ENCODE measurements at regions not wholly inside any gene's neighbourhood (a gene's known extent, or its start where the extent isn't known, plus 50 kb on each side); places are given as distances from the start of the nearest gene placed in this dataset.
"Not testable (repeated sequence)": the region's sequence is repeated elsewhere in the genome, so short reads cannot be mapped to it uniquely, and the experiment has no call there.

DNA sequence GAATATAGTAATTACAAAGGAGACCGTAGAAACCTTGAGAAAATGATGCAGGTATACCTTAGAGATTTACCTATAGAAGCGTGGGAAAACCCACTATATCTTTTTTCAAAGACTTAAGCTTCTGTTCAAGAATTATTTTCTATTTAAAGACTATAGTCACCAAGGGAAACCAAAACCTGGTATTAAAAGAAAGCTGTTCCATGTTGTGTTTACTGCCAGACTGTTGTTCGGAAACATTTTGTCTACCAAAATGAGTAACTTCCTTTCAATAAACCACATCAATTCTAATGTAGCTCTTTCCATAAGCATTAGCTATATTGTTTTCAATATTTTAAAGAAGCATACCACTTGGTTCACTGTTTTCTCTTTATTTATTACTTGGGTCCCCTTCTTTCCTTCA is 182.9 kb upstream of the SLITRK6 start:
- DNase-seq = no peak
- H3K27ac ChIP-seq = no peak overlapping the region
- no peaks in the 10 kb centered on the region for H3K27me3 ChIP-seq (replicated peaks)
- in situ Hi-C loops (cut with HindIII; ENCODE audit: low pct_ligation_motif_present, low sequenced_read_pairs) = no loop called here
- H3K36me3 ChIP-seq (replicated peaks) = no peaks in the 10 kb centered on the region
- no peak overlapping the region for H3K4me3 ChIP-seq (ENCODE audit: low read depth, low read length)
- TF ChIP-seq, protein P1, sequence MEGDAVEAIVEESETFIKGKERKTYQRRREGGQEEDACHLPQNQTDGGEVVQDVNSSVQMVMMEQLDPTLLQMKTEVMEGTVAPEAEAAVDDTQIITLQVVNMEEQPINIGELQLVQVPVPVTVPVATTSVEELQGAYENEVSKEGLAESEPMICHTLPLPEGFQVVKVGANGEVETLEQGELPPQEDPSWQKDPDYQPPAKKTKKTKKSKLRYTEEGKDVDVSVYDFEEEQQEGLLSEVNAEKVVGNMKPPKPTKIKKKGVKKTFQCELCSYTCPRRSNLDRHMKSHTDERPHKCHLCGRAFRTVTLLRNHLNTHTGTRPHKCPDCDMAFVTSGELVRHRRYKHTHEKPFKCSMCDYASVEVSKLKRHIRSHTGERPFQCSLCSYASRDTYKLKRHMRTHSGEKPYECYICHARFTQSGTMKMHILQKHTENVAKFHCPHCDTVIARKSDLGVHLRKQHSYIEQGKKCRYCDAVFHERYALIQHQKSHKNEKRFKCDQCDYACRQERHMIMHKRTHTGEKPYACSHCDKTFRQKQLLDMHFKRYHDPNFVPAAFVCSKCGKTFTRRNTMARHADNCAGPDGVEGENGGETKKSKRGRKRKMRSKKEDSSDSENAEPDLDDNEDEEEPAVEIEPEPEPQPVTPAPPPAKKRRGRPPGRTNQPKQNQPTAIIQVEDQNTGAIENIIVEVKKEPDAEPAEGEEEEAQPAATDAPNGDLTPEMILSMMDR (IDR thresholded peaks at IDR 0.05; ENCODE audit: low read depth, low read length, missing control alignments) = no peak

DNA sequence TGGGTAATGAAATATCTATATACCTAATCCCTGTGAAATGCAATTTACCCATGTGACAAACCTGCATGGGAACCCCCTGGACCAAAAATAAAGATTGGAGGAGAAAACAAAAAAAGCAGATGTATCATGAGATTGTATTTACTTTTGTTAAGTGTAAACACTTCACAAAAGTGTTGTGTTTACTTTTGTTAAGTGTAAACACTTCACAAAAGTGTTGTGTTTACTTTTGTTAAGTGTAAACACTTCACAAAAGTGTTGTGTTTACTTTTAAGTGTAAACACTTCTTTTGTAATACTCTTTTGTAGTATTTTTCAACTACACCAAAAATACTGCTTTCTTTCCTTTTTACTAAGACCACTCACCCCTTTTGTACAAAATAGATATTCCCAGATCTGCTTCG is 181.2 kb upstream of the SLITRK6 start:
- H3K27me3 ChIP-seq (replicated peaks); H3K27ac ChIP-seq; H3K4me3 ChIP-seq (ENCODE audit: low read depth, low read length); H3K36me3 ChIP-seq (replicated peaks); in situ Hi-C loops (cut with HindIII; ENCODE audit: low pct_ligation_motif_present, low sequenced_read_pairs); DNase-seq: not testable (repeated sequence)

DNA sequence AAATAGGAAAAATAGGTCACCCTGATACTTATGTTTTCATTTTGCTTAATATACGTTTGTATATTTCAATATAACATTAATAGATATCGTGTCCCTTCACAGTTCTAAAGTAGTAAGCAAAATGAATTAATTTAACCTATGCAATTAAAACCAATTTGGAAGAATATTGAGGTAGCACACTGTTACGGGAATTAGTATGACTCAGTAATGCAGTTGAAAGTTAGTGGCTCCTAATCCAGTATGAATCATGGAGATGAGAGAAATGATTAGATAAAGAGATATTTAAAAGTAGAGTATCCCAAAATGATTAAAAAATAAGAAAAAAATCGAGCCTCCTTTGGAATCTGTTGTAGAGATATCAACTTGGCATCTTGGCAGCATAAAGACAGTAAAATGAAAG is 177.0 kb upstream of the SLITRK6 start:
- no peak overlapping the region for H3K4me3 ChIP-seq (ENCODE audit: low read depth, low read length)
- no peaks in the 10 kb centered on the region for H3K27me3 ChIP-seq (replicated peaks)
- H3K27ac ChIP-seq = no peak overlapping the region
- no peaks in the 10 kb centered on the region for H3K36me3 ChIP-seq (replicated peaks)
- DNase-seq = no peak
- in situ Hi-C loops (cut with HindIII; ENCODE audit: low pct_ligation_motif_present, low sequenced_read_pairs) = no loop called here
- TF ChIP-seq, protein P1 (IDR thresholded peaks at IDR 0.05; ENCODE audit: low read depth, low read length, missing control alignments) = no peak

DNA sequence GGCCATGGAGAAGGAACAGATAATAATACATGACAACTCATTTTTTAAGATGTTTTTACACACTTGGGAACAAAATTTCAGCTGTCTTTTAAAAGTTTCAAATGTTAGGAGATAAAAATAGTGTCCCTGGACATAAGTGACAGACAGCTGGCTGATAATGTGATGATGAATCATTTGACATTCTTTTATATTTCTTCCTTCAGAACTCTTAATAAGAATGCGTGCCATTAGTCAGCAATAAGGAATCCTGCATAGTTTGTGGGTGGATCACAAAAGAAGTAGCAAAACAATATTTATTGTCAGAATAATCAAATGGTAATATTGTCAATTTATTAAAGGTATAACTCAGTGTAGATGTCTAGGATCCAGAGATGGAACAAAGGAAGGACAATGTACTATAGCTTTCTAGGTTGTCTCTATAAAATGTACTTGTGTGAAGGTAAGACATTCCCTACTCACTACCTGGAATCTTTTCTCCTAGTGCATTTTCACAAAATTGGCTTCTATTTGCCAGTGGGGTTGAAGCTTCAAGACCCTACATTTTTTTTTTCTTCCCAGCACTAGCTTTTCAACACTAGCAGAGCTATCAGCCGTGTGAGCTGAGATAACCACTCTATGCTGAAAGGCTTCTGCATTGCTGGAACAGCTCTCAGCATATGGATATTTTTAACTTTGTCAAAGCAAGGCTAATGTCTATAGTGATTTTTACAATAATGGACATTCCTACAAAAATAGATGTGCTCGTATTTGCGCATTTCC is 175.6 kb upstream of the SLITRK6 start:
- no peak overlapping the region for H3K4me3 ChIP-seq (ENCODE audit: low read depth, low read length)
- H3K36me3 ChIP-seq (replicated peaks) = no peaks in the 10 kb centered on the region
- TF ChIP-seq, protein P1 (IDR thresholded peaks at IDR 0.05; ENCODE audit: low read depth, low read length, missing control alignments) = no peak
- in situ Hi-C loops (cut with HindIII; ENCODE audit: low pct_ligation_motif_present, low sequenced_read_pairs) = no loop called here
- H3K27me3 ChIP-seq (replicated peaks) = no peaks in the 10 kb centered on the region
- peak; percentile 7 for DNase-seq
- no peak overlapping the region for H3K27ac ChIP-seq

DNA sequence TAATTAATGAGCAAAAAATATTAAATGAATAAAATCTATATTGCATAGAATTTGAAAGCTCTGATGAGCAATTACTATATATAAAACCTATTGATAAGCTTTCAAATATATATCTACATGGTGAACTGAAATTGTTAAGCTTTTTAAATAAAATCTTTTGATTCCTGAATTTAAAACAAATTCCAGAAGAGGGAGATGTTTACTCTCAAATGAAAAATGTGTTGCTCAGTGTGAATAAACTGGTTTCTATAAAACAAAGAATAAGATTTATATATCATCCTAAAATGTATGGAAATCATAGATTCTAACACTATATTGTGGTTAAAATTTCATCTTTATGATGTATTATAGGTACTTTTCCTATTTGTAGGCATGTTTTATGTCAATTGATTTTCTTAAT is 171.5 kb upstream of the SLITRK6 start:
- in situ Hi-C loops (cut with HindIII; ENCODE audit: low pct_ligation_motif_present, low sequenced_read_pairs) = no loop called here
- no peak for DNase-seq
- TF ChIP-seq, protein P1 (IDR thresholded peaks at IDR 0.05; ENCODE audit: low read depth, low read length, missing control alignments) = no peak

DNA sequence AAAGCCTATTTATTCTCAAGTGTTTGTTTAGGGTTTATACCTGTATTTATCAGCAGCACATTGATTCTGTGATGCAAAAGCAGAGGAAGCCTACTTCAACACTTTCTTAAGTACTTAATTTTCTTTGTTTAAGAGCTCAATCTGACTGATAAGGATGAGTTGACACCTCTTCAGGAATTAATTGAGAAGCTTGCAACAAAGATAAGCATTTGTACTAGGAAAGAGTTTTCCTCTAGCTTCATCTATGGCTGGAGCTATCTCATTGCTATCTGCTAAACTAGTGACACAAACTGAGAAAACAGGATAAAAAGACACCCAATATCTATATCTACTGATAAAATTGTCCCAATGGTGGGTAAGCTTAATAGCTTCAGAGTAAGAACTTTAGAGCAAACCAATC is 170.1 kb upstream of the SLITRK6 start:
- TF ChIP-seq, protein P1 (IDR thresholded peaks at IDR 0.05; ENCODE audit: low read depth, low read length, missing control alignments) = no peak
- in situ Hi-C loops (cut with HindIII; ENCODE audit: low pct_ligation_motif_present, low sequenced_read_pairs) = no loop called here
- H3K4me3 ChIP-seq (ENCODE audit: low read depth, low read length) = no peak overlapping the region

More for the DNA sequence above, 171.5 kb upstream of the SLITRK6 start:
- Histone ChIP-seq H3K36me3 (replicated peaks) (no peaks in the 10 kb centered on the region), H3K4me3 (ENCODE audit: low read depth, low read length) (no peak overlapping the region), H3K27me3 (replicated peaks) (no peaks in the 10 kb centered on the region), H3K27ac (no peak overlapping the region)

More for the DNA sequence above, 170.1 kb upstream of the SLITRK6 start:
- H3K27ac ChIP-seq = no peak overlapping the region
- H3K27me3 ChIP-seq (replicated peaks) = no peaks in the 10 kb centered on the region
- DNase-seq = no peak
- H3K36me3 ChIP-seq (replicated peaks) = no peaks in the 10 kb centered on the region
